Tibial nerve (tissue), 4 donors: ENCODE measurements at regions not wholly inside any gene's neighbourhood (a gene's known extent, or its start where the extent isn't known, plus 50 kb on each side); places are given as distances from the start of the nearest gene placed in this dataset.

Experiments
- EP300 ChIP-seq, 2 donors: sonication (generic); formaldehyde crosslinking; IDR thresholded peaks; one replicate each; pipeline ENCODE4 v1.6.1; 2017; ENCODE audit warnings: antibody characterized with exemption in 2 of 2, mild to moderate bottlenecking in 1 of 2
- POLR2A ChIP-seq, 2 donors: fragments of 450-650 bp; IDR thresholded peaks; one replicate each; pipeline ENCODE4 v1.6.1; 2017; ENCODE audit warnings: antibody characterized with exemption in 2 of 2, mild to moderate bottlenecking in 2 of 2, moderate library complexity in 2 of 2
- TF ChIP-seq, protein P1 (sequence below), 5 experiments: fragments of 200-600 bp in 3 of 5; fragments of 450-650 bp in 2 of 5; sonication (generic) in 3 of 5; IDR thresholded peaks; one replicate each; pipeline ENCODE4 v1.5.1; 2016 to 2019; ENCODE audit warnings: antibody characterized with exemption in 5 of 5, mild to moderate bottlenecking in 3 of 5, moderate library complexity in 2 of 5

DNA sequence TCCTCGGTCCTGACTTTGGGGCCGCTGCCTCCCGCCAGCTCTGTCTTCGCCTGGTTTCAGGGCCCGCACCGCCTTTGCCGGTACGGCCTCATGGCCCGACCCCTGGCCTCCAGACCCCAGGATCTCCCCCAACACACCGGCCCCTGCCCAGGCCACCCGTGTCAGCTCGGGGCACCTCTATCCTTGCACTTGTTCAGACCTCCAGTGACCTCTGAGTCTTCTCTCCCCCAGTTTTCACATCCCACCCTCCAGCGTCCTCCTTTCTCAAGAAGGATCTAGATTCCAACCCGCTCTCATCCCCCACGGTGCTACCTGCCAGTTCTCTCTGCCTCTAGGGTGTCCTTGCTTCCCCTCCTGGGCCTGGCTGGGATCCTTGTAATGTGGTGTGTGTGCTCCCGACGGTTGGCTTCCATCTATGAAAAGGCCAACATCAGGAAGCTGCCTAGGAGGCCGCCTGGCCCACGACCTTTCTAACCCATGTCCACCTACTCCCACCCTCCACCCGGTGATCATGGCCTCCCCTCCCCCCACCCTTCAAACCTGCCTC is 61.1 kb downstream of the SPATA31C2 start:
- TF ChIP-seq, protein P1, sequence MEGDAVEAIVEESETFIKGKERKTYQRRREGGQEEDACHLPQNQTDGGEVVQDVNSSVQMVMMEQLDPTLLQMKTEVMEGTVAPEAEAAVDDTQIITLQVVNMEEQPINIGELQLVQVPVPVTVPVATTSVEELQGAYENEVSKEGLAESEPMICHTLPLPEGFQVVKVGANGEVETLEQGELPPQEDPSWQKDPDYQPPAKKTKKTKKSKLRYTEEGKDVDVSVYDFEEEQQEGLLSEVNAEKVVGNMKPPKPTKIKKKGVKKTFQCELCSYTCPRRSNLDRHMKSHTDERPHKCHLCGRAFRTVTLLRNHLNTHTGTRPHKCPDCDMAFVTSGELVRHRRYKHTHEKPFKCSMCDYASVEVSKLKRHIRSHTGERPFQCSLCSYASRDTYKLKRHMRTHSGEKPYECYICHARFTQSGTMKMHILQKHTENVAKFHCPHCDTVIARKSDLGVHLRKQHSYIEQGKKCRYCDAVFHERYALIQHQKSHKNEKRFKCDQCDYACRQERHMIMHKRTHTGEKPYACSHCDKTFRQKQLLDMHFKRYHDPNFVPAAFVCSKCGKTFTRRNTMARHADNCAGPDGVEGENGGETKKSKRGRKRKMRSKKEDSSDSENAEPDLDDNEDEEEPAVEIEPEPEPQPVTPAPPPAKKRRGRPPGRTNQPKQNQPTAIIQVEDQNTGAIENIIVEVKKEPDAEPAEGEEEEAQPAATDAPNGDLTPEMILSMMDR (IDR thresholded peaks at IDR 0.05), result no peak
- no peak for TF ChIP-seq POLR2A (IDR thresholded peaks at IDR 0.05)
- no peak for TF ChIP-seq EP300 (IDR thresholded peaks at IDR 0.05)
